NB4 (cell line): ENCODE measurements at regions not wholly inside any gene's neighbourhood (a gene's known extent, or its start where the extent isn't known, plus 50 kb on each side); places are given as distances from the start of the nearest gene placed in this dataset.

Experiments
- CTCF ChIP-seq: IDR thresholded peaks from one replicate; pipeline ENCODE4 v1.5.1; 2012; ENCODE audit warnings: low read depth, low read length
- MYC ChIP-seq: IDR thresholded peaks from 2 replicates; pipeline ENCODE4 v1.6.1; 2011; ENCODE audit warnings: low read depth, low read length
- POLR2A ChIP-seq: IDR thresholded peaks from 2 replicates; pipeline ENCODE4 v1.6.1; 2011; ENCODE audit warnings: mild to moderate bottlenecking; ENCODE audit not compliant: insufficient read length; ENCODE audit errors: extremely low read depth

DNA sequence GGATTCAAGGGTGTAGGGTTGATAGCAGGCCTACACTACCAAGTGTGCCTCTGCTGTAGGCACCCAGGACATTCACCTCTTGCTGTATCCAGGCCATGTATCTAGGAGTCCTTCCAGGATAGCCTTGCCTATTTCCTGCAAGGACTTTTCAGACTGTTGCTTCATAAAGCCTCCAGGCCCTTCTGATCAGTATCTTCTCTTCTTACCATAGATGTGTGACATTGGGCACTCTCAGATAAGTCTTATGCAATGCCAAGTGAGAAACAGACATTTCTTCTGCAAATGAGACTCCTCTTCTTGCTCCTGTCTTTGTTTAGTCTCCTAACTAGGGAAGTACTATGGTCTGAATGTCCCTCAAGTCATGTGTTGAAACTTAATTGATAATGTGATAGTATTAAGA is 386.8 kb downstream of the ANKRD50 start:
- no peak for TF ChIP-seq CTCF
- no peak for TF ChIP-seq POLR2A
- TF ChIP-seq MYC, result no peak
